Prostate gland (tissue), 2 donors: ENCODE measurements at regions not wholly inside any gene's neighbourhood (a gene's known extent, or its start where the extent isn't known, plus 50 kb on each side); places are given as distances from the start of the nearest gene placed in this dataset.

Experiments used
- DNase-seq: peaks from one replicate; pipeline ENCODE4 v3.0.0-alpha.2; 2019; ENCODE audit warnings: low spot score
- H3K27ac ChIP-seq, 2 donors: fragments of 200-600 bp; sonication (generic); 2 replicates each; pipeline ENCODE4 v1.5.1; 2017 to 2019
- H3K27me3 ChIP-seq: fragments of 200-600 bp; sonication (generic); replicated peaks from 2 replicates; pipeline ENCODE4 v1.5.1; 2019; ENCODE audit not compliant: insufficient read depth
- H3K36me3 ChIP-seq, 2 donors: fragments of 200-600 bp; sonication (generic); 1 replicate in 1 of 2; 2 replicates in 1 of 2; pipeline versions ENCODE4 v1.5.1 to v1.8.1; 2017 to 2019
- H3K4me1 ChIP-seq: fragments of 200-600 bp; sonication (generic); replicated peaks from 2 replicates; pipeline ENCODE4 v1.5.1; 2019
- H3K4me3 ChIP-seq, 2 donors: fragments of 200-600 bp; sonication (generic); 2 replicates each; pipeline ENCODE4 v1.5.1; 2017 to 2019
- H3K9me3 ChIP-seq: fragments of 200-600 bp; sonication (generic); 2 replicates; pipeline ENCODE4 v1.5.1; 2017
- CTCF ChIP-seq, 4 experiments: fragments of 200-600 bp in 2 of 4; fragments of 450-650 bp in 2 of 4; sonication (generic) in 2 of 4; IDR thresholded peaks; 1 replicate in 3 of 4; 2 replicates in 1 of 4; pipeline ENCODE4 v1.5.1; 2016 to 2019; ENCODE audit warnings: antibody characterized with exemption in 4 of 4, mild to moderate bottlenecking in 2 of 4, moderate library complexity in 2 of 4
- POLR2A ChIP-seq: fragments of 450-650 bp; IDR thresholded peaks from one replicate; pipeline ENCODE4 v1.6.1; 2016; ENCODE audit warnings: antibody characterized with exemption, mild to moderate bottlenecking
- POLR2AphosphoS5 ChIP-seq: sonication (generic); formaldehyde crosslinking; IDR thresholded peaks from one replicate; pipeline ENCODE4 v1.6.1; 2017; ENCODE audit warnings: antibody characterized with exemption
- WGBS: methylation state at CpG from one replicate; pipeline ENCODE4 v1.1.5; 2018; 5-methylcytosine and 5-hydroxymethylcytosine counted together
- intact Hi-C: fragments of 100-400 bp; cut with DNase I; formaldehyde crosslinking; loops from one replicate; pipeline ENCODE4 v1.14.2; 2022

GRCh38 chr5:86909418-86910295, 291.9 kb downstream of the COX7C start:
- Histone ChIP-seq H3K4me3 (no peak overlapping the region), H3K9me3 (no peaks in the 10 kb centered on the region), H3K4me1 (no peaks in the 10 kb centered on the region), H3K27me3 (no peaks in the 10 kb centered on the region), H3K27ac (no peak overlapping the region), H3K36me3 (no peaks in the 10 kb centered on the region)
- TF ChIP-seq POLR2AphosphoS5 (no peak), POLR2A (no peak), CTCF (IDR thresholded peaks at IDR 0.05) (no peak)
- WGBS, result 25% methylated on average over 6 of the region's 6 CpGs
- no peak for DNase-seq
- intact Hi-C loops, result no loop called here

GRCh38 chr5:86917117-86917579, 299.4 kb downstream of the COX7C start:
- H3K27me3 ChIP-seq, result no peaks in the 10 kb centered on the region
- 10% methylated on average over 2 of the region's 2 CpGs for WGBS
- no peak overlapping the region for H3K4me3 ChIP-seq
- no peak for DNase-seq
- no peaks in the 10 kb centered on the region for H3K36me3 ChIP-seq
- H3K4me1 ChIP-seq, result no peaks in the 10 kb centered on the region
- intact Hi-C loops, result no loop called here
- TF ChIP-seq POLR2A (no peak), POLR2AphosphoS5 (no peak), CTCF (IDR thresholded peaks at IDR 0.05) (no peak)
- no peak overlapping the region for H3K27ac ChIP-seq
- no peaks in the 10 kb centered on the region for H3K9me3 ChIP-seq

- intact Hi-C loops, result no loop called here
- no peak for TF ChIP-seq CTCF (IDR thresholded peaks at IDR 0.05)
- TF ChIP-seq POLR2A, result no peak
- no peak for TF ChIP-seq POLR2AphosphoS5
- no peak for DNase-seq
- Histone ChIP-seq H3K4me1 (no peaks in the 10 kb centered on the region), H3K36me3 (no peaks in the 10 kb centered on the region), H3K9me3 (no peaks in the 10 kb centered on the region), H3K4me3 (no peak overlapping the region), H3K27ac (no peak overlapping the region), H3K27me3 (no peaks in the 10 kb centered on the region)
- 55% methylated on average over 4 of the region's 4 CpGs for WGBS
These were observed 300.5 kb downstream of the COX7C start for GRCh38 chr5:86918246-86918645.

DNA sequence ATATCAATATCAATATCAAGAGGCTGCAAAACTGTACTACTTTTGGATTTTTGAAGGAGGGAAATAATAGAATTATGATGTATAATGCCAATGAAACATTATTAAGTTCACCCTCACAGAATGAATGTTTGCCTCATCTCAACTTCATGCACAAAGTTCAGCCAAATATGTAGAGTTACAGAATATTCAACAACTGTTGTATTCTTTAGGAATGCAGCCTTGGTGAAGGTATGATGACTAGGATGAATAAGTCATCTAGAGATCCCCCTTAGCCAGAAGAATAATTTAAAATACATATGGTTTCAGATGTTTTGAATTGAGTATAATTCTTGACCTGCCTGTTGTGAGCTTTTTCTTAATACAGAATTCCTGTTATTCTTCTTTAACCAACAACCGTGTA, 308.3 kb downstream of the COX7C start:
- intact Hi-C loops, result no loop called here
- Histone ChIP-seq H3K4me3 (no peak overlapping the region), H3K27ac (no peak overlapping the region), H3K27me3 (no peaks in the 10 kb centered on the region), H3K4me1 (no peaks in the 10 kb centered on the region), H3K9me3 (no peaks in the 10 kb centered on the region), H3K36me3 (no peaks in the 10 kb centered on the region)
- no peak for DNase-seq
- no peak for TF ChIP-seq POLR2AphosphoS5
- TF ChIP-seq CTCF (IDR thresholded peaks at IDR 0.05), result no peak
- TF ChIP-seq POLR2A, result no peak
- WGBS, result 96% methylated on average over 1 of the region's 1 CpG
